ENCODE measurements at regions not wholly inside any gene's neighbourhood (a gene's known extent, or its start where the extent isn't known, plus 50 kb on each side); places are given as distances from the start of the nearest gene placed in this dataset.

DNA sequence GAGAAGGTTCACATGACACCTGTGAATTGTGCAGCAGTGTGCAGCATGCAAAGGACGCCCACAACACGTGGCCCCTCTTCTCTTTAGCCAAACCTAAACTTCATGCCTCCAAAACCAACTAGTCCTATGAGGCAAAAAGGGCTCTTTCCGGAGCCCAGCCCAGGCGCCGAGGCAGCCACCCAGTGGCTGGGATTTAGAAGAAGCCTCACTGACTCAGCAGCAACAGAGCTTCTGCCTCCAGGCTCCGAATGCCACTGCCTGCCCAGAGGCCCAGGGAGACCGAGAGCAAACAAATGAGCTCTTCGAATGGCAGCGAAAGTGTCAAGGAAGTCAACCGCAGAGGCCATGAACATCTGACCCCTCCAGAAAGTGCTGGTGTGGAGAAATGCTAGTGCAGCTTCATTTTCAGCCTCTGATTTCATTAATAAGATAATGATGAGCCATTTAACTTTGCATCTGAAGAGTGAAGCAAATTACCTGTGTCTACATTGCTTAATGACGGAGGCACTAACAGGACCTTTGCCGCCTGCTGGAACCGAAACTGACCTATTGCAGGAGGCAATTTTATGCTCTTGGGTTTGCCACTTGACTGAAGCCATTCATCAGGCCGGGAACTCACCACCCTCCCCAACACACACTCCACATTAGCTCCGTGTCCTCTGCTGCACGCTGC lies 157.7 kb upstream of the RPL38 start:
- H3K27ac ChIP-seq = no peak overlapping the region
- TF ChIP-seq, protein P1, sequence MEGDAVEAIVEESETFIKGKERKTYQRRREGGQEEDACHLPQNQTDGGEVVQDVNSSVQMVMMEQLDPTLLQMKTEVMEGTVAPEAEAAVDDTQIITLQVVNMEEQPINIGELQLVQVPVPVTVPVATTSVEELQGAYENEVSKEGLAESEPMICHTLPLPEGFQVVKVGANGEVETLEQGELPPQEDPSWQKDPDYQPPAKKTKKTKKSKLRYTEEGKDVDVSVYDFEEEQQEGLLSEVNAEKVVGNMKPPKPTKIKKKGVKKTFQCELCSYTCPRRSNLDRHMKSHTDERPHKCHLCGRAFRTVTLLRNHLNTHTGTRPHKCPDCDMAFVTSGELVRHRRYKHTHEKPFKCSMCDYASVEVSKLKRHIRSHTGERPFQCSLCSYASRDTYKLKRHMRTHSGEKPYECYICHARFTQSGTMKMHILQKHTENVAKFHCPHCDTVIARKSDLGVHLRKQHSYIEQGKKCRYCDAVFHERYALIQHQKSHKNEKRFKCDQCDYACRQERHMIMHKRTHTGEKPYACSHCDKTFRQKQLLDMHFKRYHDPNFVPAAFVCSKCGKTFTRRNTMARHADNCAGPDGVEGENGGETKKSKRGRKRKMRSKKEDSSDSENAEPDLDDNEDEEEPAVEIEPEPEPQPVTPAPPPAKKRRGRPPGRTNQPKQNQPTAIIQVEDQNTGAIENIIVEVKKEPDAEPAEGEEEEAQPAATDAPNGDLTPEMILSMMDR (conservative IDR thresholded peaks at IDR 0.05) = no peak

DNA sequence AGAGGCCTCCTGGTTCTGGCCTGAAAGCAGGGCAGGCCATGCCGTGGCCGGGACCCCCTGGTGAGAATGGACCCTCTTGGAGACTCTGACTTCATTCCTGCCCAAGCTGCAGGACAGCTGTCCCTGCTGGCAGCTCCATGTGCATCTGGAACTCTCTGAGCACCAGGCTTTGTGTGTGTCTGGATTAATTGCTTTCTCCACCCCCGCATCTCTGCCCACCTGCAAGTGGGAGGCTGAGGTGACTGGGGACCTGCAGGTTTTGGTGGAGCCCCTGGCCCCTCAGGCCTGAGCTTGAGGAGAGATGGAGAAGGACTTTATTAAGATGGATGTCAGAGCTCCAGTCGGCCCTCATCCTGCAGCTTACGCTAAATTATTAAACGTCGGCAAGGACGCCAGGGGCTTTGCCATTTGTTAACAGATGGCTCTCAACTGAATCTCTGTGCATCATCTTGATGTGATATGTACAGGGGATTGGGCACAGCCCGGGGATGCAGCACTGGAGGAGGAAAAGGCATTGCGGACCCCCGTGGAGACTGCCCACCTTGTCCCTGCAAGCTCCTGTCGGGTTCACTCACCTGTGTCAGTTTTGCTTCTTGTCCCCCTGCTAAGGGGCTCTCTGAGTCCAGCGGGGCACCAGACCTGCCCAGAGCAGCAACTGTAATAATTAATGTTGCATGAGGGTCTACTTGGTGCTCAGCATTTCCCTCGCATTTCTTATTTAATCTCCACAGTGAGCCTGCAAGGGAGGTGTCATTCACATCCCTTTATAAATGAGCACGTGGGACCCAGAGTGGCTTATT lies 154.1 kb upstream of the RPL38 start:
- TF ChIP-seq, protein P1 (conservative IDR thresholded peaks at IDR 0.05) = no peak

DNA sequence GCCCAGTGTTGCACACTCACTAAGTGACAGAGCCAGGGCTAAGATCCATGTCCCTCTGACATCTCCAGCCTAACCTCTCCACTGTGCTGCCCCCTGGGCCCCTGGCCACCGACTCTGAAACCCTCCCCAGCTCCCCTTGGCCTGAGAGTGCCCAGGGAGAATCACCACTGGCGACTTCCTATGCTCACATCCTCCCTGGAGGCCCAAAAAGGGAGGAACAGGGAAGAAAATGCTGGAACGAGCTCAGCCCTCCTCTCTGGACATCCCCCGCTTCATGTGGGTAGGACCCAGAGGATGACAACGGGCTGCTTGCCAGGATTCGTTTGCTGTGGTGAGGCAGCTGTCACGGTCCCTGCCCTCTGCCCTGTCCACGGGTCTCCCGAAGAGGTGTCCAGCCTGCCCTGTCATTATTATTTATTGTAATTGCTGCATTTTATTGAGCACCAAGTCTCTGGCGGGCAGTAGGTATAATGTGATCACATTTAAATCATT lies 153.5 kb upstream of the RPL38 start:
- TF ChIP-seq, protein P1 (conservative IDR thresholded peaks at IDR 0.05) = no peak
- no peak overlapping the region for H3K27ac ChIP-seq

More for the DNA sequence above, 154.1 kb upstream of the RPL38 start:
- no peak overlapping the region for H3K27ac ChIP-seq

DNA sequence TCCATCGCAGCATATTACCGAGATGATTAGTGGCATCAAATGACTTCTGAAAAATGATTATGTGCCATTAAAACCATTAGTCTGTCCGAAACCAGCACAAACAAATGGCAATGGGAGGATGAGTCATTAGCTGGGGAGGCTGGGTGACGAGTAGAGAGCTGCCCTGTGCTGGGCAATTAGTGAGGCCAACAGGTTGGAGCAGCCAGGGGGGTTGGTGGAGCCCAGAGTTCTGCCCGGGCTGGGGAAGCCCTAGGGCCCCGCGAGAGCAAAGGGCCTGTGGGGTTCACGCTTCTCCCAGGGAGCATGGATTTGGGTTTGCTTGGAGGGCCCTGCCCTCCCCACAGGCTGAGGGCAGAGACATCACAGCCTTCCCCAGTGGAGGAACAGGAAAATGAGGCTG lies 152.1 kb upstream of the RPL38 start:
- no peak overlapping the region for H3K27ac ChIP-seq
- TF ChIP-seq, protein P1 (conservative IDR thresholded peaks at IDR 0.05) = no peak

DNA sequence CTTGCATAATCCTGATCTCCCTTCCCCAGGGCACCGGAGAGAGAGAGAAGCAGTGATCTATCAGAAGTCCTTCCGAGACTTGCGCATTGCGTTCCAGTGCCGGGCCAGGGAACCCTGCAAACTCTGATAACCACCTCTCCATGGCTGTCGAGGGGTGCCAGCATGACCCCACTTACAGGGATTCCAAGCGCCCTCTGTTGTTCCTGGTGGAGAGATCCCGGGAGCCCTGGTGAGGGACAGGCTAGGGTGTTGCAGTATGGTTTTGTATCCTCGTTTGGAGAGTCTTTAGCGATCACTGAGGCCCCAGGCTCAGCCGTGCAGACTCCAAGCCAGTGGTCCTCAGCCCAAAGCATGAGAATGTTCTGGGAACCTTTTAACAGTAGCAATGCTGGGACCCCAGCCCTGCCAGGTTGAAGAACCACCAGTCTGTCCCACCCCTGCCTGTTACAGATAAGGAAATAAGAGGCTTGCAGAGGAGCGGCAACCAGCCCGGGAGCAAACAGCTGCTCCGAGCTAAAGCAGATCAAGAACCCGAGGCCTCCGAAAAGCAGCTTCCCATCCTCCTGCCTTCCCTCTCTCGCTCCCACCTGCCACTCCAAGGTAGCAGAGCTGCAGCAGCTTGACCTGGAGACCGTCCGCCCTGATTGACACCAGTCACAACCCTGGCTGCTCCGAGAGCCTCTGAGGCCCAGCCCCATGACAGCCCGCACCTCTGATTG lies 150.3 kb upstream of the RPL38 start:
- TF ChIP-seq, protein P1 (conservative IDR thresholded peaks at IDR 0.05) = no peak
- no peak overlapping the region for H3K27ac ChIP-seq

DNA sequence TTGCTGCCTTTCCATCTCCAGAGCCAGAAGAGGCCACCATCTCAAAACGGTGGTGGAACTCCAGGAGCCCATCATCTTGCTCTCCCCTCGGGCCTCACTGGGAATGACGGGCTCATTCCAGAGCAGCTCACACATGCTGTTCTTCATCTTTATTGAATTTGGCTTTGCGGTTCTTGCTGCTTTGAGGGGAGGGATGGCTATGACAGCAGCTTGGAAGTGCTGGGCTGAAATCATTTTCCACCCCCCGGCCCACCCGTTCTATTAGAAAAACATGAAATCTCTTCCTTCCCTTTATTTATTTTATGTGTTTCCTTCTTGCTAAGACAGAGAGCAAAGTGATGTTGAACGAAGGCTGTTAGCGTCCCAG lies 149.8 kb upstream of the RPL38 start:
- TF ChIP-seq, protein P1 (conservative IDR thresholded peaks at IDR 0.05) = no peak
- H3K27ac ChIP-seq = no peak overlapping the region

DNA sequence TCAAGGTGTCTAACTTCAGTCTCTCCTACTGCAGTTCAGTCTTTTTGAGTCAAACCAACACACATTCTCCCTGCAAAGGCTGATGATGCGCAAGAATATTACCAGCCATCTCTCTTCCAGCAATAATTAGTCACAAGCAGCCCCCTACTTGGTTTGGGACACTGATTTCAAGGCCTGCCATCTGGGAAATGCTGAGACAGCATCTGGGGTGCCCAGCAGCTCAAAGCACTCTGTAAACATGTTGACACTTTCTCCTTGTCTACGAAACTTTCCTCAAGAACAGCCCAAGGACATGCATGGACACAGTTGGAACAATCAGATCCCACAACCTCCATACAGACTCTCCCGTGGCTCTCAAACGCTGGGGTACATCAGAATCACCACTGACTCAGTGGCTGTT lies 149.2 kb upstream of the RPL38 start:
- H3K27ac ChIP-seq = no peak overlapping the region
- TF ChIP-seq, protein P1 (conservative IDR thresholded peaks at IDR 0.05) = no peak
